HG02852 (cell line): ENCODE measurements at regions not wholly inside any gene's neighbourhood (a gene's known extent, or its start where the extent isn't known, plus 50 kb on each side); places are given as distances from the start of the nearest gene placed in this dataset.
"Not testable (repeated sequence)": the region's sequence is repeated elsewhere in the genome, so short reads cannot be mapped to it uniquely, and the experiment has no call there.

Source experiments
- ATAC-seq: cut with Tn5 transposase; IDR thresholded peaks from one replicate; pipeline ENCODE4 v1.9.1; 2021; ENCODE audit warnings: mild to moderate bottlenecking, moderate library complexity; ENCODE audit not compliant: unreplicated experiment

DNA sequence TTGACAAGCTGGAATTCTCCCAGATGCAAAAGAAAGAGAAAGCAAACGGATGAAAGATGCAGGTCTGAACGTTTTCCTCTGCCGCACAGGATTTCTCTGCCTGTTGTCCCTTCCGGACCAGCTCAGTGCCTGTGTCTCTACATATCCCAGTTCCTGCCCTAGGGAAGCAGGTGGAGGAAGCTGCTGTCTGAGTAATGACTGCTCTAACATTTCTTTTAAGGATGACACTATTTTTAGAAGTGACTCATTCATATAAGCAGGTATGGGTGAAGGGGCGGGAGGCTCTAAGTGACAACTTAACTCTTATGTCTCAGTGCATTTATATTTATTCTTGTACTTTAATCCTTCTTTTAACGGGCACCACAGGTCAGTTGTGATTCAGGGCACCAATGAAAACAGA is 128.8 kb downstream of the SLC24A2 start:
- ATAC-seq = no peak

DNA sequence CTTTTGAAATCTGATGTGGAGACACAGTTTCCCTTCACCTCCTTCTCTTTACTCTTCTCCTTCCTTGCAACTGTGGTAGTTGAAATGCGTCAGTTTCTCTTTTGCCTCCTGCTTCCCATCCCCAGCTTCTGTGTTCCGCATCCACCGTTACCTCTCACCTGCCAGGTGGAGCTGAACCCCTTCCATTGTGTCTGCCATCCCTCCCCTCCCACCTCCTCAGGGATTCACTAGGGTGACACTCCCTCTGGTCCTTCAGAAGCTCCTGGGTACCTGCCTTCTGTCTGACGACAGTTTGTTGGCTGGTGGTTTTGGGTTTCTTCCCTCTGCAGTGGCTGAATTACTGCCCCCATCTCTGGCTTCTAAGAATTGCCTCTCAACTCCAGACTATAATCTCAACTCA is 132.1 kb downstream of the SLC24A2 start:
- ATAC-seq = no peak

DNA sequence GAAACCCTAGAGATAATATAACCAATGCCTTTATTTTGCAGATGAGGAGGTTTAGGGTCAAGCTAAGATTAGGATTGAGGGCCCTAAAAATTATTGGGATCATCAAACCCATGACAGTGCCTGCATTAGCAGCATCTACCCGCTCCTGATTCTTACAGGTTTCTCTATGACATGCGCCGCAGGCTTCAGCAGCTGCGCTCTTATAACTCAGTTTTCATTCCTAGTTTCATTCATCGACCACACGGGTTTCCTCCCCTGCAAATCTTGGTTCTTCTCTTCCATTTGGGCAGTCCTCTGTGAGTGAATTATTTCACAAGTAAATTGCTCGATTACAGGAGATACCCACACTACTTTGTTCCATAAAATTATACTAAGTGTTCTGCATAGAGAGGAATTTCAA is 137.2 kb downstream of the SLC24A2 start:
- no peak for ATAC-seq

DNA sequence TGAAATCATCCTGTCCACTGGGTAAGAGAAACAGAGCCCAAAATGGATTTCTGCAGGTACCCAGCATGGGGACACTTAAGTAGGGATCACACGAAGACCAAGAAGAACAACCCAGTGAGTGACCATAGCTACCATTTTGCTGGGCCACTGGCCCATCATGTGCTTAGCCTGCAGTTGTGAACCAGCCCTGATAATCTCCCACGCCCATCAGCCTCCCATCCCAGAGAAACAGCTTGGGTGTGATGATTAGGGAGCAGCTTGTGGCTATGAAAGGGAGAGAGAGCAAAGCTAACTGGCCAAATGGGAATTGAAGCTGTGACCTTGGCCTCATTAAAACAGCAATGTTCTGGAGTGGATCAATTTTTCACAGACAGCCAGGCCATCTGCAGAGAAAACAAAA is 138.5 kb downstream of the SLC24A2 start:
- ATAC-seq = no peak

DNA sequence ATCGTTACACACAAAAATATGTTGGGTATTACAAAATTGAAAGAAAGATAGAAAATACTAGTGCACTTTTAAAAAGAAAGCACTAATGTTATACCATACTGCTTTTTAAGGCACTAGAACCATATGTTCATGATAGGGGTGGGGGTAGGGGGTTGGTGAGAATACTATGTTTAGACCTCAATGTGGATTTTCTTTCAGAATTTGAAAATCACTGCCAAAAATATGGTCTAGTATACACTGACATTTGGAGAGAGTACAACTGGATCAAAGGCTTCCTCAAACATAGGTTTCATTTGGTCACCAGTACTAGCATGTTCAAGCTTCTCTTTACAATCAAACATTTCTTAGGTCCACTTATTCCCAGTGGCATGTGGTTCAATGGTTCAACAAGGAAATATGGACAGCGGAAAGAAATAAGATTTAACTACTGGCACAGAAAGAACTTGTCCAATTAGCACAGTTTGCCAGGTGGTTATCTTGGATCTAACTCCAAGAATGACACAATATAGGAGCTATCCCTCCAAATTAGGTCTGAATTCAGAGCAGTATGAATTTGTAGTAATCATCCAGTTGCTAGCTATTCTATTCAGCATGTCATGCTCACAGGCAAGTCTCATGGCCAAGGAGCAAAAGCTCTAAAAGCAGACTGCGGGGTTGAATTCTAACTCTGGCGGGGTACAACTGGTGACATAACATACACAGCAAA is 139.3 kb downstream of the SLC24A2 start:
- ATAC-seq = no peak

DNA sequence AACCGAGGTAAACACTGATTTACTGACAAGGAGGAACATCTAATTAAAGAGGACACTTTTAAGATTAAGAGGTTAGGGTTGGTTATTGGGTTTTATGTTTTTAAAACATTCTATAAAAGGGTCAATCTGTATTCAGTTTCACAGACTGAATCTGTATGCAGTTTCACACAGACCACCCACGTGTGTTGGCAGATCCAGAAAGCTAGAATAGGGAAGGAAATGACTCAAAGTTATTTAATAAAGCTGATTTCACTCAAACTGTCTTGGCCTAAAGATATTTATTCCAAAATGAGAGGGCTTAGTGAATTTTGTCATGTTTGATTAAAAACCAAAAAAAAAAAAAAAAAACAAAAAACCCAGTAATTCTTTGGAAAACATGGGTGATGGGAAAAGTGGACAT is 140.2 kb downstream of the SLC24A2 start:
- no peak for ATAC-seq

DNA sequence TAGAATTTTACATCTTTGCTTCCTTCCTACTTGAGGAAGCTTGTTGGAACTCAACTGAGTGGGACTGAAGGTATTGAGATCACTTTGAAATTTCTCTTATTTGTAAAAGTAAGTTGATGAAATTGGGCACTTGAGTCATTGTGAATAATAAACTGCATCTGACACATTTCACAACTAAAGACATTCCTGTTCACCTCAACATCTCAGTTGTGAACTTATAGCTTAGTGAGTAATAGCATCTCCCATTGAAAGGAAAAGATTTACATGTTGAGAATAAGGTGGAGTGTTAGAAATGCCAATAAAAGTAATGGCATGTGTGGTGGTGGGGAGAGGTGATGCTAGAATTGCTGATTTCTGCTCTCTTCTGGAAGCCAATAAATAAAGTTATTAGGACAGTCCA is 145.0 kb downstream of the SLC24A2 start:
- ATAC-seq = no peak

DNA sequence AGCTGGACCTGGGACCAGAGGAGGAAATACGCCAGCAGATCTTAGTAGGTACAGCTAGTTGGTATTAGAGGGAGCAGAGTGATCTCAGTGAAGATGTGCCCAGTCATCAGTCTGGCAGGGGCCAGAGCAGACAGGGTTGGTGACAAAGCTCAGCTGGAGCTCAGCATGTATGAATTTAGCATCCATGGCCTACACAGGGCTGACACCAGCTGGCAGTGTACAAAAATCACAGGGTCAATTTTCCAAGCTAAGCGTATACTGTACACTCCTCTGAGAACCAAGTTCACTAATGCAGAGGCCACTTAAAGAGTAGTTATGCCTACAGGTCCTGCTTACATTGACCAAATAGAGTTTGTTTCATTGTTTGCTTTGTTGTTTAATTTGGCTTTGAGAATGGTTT is 146.6 kb downstream of the SLC24A2 start:
- no peak for ATAC-seq

DNA sequence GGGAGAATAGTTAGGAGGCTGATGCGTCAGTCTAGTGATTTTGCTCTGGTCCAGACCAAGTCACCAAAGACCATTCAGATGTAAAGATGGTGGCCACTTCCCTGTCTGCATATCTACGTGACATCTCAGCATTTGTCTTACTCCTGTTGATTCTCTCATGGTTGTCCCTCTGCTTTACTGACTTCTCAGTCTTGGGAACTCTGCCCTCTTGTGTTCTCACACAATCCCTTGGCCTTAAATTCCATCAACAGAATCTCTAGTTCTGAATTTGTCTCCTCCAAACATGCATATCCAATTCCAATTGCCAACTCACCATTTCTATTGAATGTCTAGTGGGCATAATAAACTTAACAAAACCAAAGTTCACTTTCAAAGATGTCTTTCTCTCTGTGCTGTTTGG is 147.8 kb downstream of the SLC24A2 start:
- no peak for ATAC-seq

DNA sequence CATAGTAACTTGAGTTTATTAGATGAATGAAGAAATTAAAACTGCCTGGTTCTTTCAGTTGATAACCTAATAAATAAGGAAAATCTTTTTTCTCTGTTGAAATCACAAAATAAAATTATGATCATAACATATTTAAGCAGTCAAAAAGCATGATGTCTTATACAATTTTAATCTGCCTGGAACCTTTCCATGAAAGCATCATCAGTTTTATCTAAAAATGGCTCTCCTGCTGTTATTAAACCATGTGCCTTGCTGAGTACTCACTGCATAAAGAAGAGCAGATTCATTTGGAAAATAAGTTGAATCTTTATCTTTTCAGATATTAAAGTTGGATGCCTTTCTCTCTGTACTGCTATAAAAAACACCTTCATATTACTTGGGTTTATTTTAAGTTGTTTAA is 148.8 kb downstream of the SLC24A2 start:
- ATAC-seq = no peak

DNA sequence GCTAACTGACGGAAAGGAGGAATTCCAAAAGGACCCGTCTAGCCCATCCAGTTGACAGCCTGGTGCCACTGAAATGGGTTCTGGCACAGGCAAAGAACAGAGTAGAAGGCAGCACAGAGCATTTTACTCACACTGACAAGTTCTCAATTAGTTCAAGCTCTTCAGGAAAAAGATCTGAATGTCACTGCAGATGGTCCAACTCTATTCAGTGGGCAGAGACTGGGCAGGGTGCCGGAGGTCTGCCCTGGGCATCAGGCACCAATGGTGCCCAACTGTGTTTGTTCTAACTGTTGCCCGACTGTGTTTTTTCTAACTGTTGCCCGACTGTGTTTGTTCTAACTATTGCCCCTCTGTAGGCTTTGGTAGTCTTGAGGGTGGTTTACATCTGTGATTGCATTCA is 151.8 kb downstream of the SLC24A2 start:
- no peak for ATAC-seq

DNA sequence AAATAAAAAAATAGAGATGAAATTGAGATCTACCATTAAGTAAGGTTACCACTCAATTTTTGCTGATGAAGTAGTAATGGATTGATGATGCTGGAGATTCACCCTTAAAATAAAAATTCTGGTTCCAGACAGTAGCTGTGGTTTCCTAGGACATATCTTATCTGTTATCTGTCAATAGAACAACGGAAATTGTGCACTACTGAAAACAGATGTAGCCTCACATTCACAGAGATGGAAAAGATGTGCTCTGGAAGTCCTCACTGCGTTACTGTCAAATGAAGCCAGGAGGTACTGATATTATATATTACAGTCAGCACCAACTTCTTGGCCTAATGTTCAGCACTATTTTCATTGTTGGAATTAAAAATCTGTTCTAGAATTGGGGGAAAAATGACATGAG is 154.0 kb downstream of the SLC24A2 start:
- no peak for ATAC-seq

DNA sequence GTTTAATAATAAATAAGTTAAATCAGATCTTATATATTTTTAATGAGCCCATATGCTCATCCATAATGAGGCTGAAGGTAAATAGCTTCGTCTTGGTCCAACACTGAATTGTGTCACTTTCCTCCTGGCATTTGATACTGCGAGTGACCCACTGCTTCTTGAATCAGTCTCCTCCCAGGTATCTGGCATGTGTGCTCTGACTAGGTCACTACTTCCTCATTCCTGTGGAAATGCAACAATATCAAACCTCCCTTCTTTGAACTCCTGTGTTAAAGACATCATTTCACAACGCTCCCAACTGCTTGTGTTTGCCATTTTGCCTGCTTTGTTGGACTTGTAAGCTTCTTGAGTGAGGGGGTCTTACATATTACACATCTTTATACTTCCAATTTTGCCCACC is 157.7 kb downstream of the SLC24A2 start:
- no peak for ATAC-seq

DNA sequence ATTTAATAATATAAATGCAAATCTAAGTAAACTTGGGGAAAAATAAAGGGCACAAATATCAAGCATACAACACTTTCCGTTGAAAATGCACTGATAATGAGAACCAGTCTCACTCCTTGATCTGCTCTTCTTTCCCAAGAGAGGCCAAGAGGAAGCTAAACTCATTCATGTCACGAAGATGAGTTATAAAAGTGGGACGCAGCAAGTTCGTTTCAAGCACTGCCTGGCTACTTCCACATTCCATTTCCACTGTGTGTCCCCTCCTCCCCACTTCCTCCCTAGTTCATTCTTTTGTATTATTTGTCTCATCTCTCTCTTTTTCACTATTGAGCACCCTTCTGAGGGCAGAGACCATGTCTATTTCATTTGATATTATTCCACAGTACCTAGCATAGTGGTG is 158.1 kb downstream of the SLC24A2 start:
- no peak for ATAC-seq

DNA sequence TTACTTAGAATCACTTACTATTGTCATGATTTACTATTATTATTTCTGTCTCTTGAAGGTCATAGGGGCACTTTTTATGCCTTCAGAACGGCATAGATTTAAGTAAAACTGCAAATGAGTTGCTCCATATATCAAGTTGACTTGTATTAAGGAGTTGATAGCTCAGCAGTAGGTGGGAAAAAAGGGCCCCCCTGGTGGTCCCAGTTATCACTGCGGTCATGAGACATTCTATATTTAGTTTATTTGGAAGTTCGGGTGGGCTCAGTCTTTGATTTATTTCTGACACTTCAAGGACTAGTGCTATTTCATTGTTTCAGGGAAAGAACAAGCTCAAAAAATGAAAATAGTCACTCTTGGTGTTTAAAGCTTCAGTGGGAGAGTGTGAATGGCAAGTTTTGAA is 159.3 kb downstream of the SLC24A2 start:
- no peak for ATAC-seq

DNA sequence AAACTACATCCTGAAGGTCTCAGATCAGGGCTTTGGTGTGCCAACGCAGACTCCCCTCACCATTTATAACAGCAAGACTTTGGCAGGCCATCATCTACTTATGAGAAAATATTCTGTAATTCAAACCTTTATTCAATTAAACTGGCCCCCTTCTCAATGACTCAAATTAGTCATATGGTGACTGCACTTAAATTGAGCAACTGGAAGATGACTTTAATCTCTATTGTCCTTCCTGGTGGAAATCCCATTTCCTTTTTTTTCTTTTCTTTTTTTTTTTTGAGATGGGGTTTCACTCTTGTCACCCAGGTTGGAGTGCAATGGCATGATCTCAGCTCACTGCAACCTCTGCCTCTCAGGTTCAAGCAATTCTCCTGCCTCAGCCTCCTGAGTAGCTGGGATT is 163.4 kb downstream of the SLC24A2 start:
- ATAC-seq = not testable (repeated sequence)

DNA sequence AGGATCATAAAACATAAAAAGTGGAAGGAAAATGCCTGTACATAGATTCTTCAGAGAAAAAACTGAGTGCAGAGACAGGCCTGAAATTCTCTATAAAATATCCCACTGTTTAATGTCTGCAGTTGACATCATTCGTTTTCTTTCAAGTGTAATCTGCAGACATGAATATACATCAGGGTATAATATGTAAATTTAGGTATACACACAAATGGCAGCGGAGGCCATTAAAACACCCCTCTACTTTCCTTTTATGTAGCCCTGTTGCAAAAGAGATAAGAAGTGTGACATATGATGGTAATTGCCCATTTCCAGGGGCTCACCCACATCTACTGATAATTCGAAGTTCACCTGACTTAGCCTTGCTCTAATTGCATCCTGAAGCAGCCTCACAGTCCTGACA is 164.3 kb downstream of the SLC24A2 start:
- no peak for ATAC-seq

DNA sequence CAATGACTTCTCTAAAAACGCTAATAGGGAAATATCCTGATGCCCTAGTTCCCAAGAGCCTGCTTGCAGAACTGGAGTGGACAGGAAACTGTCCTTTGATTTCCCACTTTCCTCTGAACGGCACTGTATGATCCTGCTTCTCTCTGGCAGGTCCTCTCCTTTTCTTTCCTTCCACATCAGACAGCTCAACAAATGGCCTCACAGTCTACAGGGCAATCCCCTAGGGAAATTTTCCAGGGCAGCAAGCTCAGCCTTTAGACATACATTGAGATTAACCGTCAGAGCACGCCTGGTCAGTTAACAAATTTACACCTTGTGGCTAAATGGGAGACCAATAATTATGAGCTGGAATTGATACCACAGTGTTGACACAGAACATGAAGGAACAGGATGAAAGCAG is 164.9 kb downstream of the SLC24A2 start:
- no peak for ATAC-seq

DNA sequence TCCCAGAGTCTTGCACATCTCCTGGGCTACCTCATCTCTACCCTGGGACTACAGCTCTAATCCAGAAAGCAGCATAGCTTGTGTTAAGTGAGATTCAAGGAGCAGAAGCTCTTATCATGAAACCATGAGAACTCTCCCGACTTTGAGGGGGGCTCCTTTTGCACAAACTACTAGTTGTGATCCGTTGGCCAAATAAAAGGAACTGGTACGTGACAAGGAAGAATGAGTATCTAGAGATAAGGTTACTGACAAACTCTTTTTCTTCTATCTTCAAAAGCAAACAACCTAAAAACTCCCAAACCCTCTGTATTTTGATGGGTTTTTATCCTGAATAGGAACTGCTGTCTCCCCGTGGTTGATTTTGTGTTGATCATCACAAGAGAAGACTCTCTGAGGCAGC is 168.5 kb downstream of the SLC24A2 start:
- ATAC-seq = no peak

DNA sequence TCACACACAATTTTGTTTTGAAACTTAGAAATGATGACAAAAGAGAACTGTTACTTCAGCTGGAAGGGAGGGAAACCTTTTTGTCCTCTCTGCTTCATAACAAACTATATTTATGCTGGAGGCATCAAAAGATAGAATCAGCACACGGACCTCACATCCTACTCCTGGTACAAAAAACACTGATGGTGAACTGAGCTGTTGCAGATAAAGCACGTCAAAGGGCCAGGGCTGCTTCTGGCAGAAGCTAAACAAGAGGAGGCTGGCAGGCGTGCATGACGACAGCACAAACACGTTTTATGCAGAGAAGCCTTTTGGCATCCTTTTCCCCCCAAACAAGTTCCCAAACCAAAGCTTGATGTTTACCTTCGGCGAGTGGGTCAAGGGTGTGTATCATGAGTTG is 169.6 kb downstream of the SLC24A2 start:
- no peak for ATAC-seq

DNA sequence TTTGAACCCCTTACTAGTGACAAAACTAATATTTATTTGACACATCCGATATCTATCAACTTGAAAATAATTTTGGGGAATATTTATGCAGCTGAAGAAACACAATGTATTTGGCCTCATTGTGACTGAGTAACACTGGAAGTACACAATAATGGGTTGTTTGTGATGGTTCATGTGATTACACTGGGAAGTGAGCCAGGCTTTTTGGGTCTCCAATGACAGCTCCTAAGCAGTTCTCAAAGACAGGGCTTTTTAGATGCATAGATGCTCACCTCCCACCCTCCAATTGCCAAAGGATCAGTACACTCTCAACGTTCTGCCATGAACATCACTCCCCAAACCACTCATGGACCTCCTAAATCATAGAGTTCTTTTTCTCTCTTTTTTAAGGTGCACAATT is 170.0 kb downstream of the SLC24A2 start:
- ATAC-seq = no peak

DNA sequence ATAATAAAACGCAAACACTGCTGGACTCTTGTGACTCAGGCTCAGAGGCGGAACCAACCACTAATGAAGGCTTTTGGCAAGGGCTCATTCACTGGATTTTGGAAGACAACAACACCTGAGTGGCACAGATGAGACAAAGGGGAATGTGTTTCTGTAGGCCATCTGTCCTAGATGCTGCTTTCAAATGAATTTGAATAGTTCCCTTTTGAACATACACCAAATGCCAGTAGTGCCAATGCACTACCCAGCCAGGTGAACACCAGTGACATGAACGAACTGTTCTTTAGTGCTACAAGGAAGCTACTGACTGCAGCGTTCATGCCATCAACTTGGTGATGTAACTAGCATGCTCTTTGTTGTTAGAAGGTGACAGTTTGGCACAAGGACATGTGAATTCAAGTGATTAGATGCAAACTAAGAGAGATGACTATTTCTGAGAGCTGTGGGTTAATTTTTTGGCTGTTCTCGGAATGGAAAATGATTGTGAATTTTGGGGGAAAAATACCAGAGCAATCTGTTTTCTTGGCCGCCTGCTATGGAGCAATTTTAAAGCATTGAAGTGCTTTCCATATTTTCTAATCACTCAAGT is 173.7 kb downstream of the SLC24A2 start:
- ATAC-seq = no peak

DNA sequence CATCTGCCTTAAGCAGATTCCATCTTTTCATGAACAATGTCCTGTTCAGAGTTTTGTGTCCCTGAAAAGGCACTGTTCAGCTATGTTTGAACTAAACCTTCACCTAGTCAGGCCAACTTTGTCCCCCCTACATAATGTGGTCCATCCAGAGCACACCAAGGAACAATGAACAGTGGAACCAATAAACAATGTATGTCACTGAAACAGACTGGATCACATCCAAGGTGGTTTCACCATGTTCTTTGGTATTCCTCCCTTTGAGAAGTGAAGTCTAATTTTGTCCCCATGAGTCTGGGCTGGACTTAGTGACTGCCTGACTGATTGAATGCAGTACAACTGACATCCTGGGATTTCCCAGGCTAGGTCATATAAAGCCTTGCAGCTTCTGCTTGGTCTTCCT is 174.5 kb downstream of the SLC24A2 start:
- ATAC-seq = no peak
